ENCODE measurements at regions not wholly inside any gene's neighbourhood (a gene's known extent, or its start where the extent isn't known, plus 50 kb on each side); places are given as distances from the start of the nearest gene placed in this dataset.

GRCh38 chr15:81962482-81962881, 83.3 kb downstream of the MEX3B start (continued):
- TF ChIP-seq MYBL2 (CRISPR knock-in tag; IDR thresholded peaks at IDR 0.05), result no peak
- no peak for TF ChIP-seq NR1H2 (CRISPR knock-in tag; IDR thresholded peaks at IDR 0.05)
- TF ChIP-seq ZBTB21 (CRISPR knock-in tag; IDR thresholded peaks at IDR 0.05; ENCODE audit: borderline replicate concordance), result no peak

DNA sequence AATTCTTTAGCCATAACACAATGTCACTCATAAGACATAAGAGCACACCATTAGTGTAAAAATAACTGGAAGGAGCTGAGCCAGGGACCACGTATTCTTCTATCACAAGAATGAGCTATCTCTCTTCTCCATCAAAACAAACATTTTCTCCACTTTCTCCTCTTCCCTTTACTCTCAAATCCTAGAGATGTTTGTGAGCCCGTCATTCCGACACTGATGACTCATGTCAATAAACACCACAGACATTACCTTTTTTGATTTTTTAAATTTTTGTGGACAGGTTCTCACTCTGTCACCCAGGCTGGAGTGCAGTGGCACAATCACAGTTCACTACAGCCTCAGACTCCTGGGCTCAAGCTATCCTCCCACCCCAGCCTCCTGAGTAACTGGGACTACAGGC, 86.6 kb downstream of the MEX3B start:
- no peaks in the 10 kb centered on the region for H3K9me3 Mint-ChIP-seq
- no peak for DNase-seq (ENCODE audit: low spot score)
- no peak overlapping the region for H3K27ac Mint-ChIP-seq
- peaks cover 8% of the 10 kb centered on the region for H3K36me3 Mint-ChIP-seq
- ATAC-seq, result no peak
- ChIA-PET POLR2A (no interaction called here), CTCF (no interaction called here)
- H3K4me1 Mint-ChIP-seq, result no peaks in the 10 kb centered on the region
- no peak overlapping the region for H3K4me3 Mint-ChIP-seq
- no peak for TF ChIP-seq E2F4 (CRISPR knock-in tag; IDR thresholded peaks at IDR 0.05; ENCODE audit: borderline replicate concordance, low read depth)
- no peak for TF ChIP-seq CREM (CRISPR knock-in tag; IDR thresholded peaks at IDR 0.05)
- TF ChIP-seq GRHL2 (CRISPR knock-in tag; IDR thresholded peaks at IDR 0.05; ENCODE audit: insufficient replicate concordance, severe bottlenecking), result no peak
- TF ChIP-seq ATF6 (CRISPR knock-in tag; IDR thresholded peaks at IDR 0.05), result no peak
- TF ChIP-seq ZBTB21 (CRISPR knock-in tag; IDR thresholded peaks at IDR 0.05; ENCODE audit: borderline replicate concordance), result no peak
- TF ChIP-seq, protein P1, sequence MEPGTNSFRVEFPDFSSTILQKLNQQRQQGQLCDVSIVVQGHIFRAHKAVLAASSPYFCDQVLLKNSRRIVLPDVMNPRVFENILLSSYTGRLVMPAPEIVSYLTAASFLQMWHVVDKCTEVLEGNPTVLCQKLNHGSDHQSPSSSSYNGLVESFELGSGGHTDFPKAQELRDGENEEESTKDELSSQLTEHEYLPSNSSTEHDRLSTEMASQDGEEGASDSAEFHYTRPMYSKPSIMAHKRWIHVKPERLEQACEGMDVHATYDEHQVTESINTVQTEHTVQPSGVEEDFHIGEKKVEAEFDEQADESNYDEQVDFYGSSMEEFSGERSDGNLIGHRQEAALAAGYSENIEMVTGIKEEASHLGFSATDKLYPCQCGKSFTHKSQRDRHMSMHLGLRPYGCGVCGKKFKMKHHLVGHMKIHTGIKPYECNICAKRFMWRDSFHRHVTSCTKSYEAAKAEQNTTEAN (CRISPR knock-in tag; IDR thresholded peaks at IDR 0.05), result no peak
- TF ChIP-seq ATF3 (CRISPR knock-in tag; conservative IDR thresholded peaks at IDR 0.05), result no peak
- no peaks in the 10 kb centered on the region for H3K27me3 Mint-ChIP-seq (ENCODE audit: low read depth)

DNA sequence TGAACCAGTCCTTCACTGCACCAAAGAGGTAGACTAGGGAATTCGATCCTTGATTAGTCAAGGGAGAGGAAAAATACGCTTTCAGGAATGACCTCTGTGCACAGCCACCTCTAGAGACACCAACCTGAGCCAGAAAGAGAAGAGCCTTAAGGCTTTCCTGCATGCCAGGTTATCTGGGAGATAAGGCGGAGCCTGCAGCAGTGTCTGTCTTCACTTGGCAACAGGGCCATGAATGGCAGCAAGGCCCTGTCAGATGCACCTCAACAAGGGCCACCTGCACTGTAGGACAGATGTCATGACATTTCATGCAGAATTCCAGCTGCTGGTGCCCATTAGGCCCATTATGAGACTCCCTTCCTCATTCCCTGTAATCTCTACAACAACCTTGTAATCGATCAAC, 88.1 kb downstream of the MEX3B start:
- Mint-ChIP-seq H3K4me3 (no peak overlapping the region), H3K36me3 (no peaks in the 10 kb centered on the region; the same call in 1 of the 2 replicates), H3K4me1 (no peaks in the 10 kb centered on the region), H3K27me3 (ENCODE audit: low read depth) (no peaks in the 10 kb centered on the region), H3K27ac (no peak overlapping the region), H3K9me3 (no peaks in the 10 kb centered on the region)
- ChIA-PET POLR2A (no interaction called here), CTCF (no interaction called here)
- DNase-seq (ENCODE audit: low spot score), result no peak
- ATAC-seq, result no peak; the same call in 1 of the 2 replicates
- TF ChIP-seq GABPB1 (CRISPR knock-in tag; IDR thresholded peaks at IDR 0.05), result no peak
- TF ChIP-seq CREB1 (CRISPR knock-in tag; IDR thresholded peaks at IDR 0.05), result no peak
- no peak for TF ChIP-seq MXD4 (CRISPR knock-in tag; IDR thresholded peaks at IDR 0.05; ENCODE audit: borderline replicate concordance)
- TF ChIP-seq KAT7 (CRISPR knock-in tag; IDR thresholded peaks at IDR 0.05; ENCODE audit: borderline replicate concordance), result no peak
- TF ChIP-seq, protein P2, sequence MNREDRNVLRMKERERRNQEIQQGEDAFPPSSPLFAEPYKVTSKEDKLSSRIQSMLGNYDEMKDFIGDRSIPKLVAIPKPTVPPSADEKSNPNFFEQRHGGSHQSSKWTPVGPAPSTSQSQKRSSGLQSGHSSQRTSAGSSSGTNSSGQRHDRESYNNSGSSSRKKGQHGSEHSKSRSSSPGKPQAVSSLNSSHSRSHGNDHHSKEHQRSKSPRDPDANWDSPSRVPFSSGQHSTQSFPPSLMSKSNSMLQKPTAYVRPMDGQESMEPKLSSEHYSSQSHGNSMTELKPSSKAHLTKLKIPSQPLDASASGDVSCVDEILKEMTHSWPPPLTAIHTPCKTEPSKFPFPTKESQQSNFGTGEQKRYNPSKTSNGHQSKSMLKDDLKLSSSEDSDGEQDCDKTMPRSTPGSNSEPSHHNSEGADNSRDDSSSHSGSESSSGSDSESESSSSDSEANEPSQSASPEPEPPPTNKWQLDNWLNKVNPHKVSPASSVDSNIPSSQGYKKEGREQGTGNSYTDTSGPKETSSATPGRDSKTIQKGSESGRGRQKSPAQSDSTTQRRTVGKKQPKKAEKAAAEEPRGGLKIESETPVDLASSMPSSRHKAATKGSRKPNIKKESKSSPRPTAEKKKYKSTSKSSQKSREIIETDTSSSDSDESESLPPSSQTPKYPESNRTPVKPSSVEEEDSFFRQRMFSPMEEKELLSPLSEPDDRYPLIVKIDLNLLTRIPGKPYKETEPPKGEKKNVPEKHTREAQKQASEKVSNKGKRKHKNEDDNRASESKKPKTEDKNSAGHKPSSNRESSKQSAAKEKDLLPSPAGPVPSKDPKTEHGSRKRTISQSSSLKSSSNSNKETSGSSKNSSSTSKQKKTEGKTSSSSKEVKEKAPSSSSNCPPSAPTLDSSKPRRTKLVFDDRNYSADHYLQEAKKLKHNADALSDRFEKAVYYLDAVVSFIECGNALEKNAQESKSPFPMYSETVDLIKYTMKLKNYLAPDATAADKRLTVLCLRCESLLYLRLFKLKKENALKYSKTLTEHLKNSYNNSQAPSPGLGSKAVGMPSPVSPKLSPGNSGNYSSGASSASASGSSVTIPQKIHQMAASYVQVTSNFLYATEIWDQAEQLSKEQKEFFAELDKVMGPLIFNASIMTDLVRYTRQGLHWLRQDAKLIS (CRISPR knock-in tag; IDR thresholded peaks at IDR 0.05; ENCODE audit: borderline replicate concordance), result no peak
- TF ChIP-seq PRRX2 (CRISPR knock-in tag; IDR thresholded peaks at IDR 0.05), result no peak
- TF ChIP-seq FOXJ3 (CRISPR knock-in tag; IDR thresholded peaks at IDR 0.05; ENCODE audit: borderline replicate concordance), result no peak
- TF ChIP-seq FOXP1 (CRISPR knock-in tag; IDR thresholded peaks at IDR 0.05; ENCODE audit: borderline replicate concordance), result no peak
- no peak for TF ChIP-seq NFE2L1 (CRISPR knock-in tag; IDR thresholded peaks at IDR 0.05)
- TF ChIP-seq, protein P3, sequence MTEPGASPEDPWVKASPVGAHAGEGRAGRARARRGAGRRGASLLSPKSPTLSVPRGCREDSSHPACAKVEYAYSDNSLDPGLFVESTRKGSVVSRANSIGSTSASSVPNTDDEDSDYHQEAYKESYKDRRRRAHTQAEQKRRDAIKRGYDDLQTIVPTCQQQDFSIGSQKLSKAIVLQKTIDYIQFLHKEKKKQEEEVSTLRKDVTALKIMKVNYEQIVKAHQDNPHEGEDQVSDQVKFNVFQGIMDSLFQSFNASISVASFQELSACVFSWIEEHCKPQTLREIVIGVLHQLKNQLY (CRISPR knock-in tag; IDR thresholded peaks at IDR 0.05), result no peak
- TF ChIP-seq ZNF317 (CRISPR knock-in tag; IDR thresholded peaks at IDR 0.05; ENCODE audit: borderline replicate concordance, low read depth), result no peak
